ENCODE measurements at regions not wholly inside any gene's neighbourhood (a gene's known extent, or its start where the extent isn't known, plus 50 kb on each side); places are given as distances from the start of the nearest gene placed in this dataset.
"Not testable (repeated sequence)": the region's sequence is repeated elsewhere in the genome, so short reads cannot be mapped to it uniquely, and the experiment has no call there.

DNA sequence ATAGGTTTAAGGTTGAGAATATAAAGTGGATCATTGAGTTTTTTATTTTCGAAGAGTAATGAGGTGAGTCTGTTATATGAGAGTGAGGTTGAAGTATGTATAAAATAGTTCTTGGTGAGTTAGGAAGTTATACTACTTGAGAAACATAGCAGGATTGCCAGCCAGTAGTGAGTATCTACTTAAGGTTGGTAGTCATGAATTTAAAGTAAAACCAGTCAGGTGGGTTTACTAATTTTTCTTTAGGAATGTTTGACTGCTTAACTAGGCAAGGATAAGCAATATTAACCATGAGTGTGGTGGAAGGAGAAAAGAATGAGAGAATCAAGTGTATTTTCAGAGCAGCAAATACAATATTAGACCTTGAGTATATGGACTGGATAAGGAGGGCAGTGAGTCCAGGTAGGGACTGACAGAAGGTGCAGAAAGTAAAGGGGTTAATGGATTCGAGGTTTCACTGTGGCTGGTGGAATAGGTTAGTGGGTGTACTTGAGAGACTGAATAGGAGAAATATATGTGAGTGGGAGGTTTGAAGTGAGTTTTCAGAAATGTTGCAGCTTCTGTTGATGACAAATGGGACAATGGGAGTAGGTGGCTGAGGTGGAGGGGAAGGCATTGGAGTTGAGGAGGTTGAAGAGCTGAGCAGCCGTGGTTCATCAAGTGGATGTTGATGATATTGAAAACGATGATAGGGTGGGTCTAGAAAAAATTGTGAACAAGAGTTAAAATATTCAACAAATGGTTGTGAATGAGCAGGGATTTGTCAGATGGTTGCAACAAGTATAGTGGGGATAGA, 232.5 kb upstream of the ASCC3 start:
- DNase-seq (ENCODE audit: low spot score): no peak

DNA sequence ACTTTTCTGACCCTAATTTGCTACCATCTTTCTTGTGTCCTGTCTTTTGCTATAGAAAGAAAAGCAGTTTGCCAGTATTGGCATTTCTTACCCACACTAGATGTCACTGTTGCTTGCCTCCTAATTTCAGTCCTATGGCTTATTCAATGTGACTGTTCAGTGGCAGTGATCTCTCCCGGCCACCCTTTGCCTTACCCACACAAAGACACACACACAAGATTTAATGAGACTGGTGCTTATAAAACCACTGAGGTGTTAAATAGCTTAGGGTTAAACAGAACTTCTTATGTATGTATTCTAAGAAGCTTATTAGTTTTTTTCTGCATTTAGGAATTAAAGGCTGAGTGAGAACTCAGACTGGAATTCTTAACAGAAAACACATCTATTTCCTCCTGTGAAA, 233.6 kb upstream of the ASCC3 start:
- DNase-seq (ENCODE audit: low spot score): peak; percentile 91

DNA sequence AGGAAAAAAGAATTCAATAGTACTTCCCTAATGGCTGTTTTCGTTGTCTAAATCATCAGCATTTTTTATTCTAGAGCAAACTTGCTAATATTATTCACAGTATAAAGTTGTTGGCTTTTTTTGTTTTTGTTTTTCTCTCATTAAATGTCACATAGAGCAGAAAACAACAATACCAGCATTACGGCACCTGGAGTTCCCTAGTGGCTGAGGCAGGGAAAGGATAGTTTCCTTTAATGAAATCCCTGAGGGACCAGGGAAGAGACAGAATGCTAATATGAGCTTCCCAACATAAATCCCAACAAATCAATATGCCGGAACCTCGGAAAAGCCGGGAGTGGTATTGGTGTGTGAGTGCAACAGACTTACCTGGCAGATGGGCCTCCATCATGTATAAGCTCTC, 235.2 kb upstream of the ASCC3 start:
- DNase-seq (ENCODE audit: low spot score): no peak

DNA sequence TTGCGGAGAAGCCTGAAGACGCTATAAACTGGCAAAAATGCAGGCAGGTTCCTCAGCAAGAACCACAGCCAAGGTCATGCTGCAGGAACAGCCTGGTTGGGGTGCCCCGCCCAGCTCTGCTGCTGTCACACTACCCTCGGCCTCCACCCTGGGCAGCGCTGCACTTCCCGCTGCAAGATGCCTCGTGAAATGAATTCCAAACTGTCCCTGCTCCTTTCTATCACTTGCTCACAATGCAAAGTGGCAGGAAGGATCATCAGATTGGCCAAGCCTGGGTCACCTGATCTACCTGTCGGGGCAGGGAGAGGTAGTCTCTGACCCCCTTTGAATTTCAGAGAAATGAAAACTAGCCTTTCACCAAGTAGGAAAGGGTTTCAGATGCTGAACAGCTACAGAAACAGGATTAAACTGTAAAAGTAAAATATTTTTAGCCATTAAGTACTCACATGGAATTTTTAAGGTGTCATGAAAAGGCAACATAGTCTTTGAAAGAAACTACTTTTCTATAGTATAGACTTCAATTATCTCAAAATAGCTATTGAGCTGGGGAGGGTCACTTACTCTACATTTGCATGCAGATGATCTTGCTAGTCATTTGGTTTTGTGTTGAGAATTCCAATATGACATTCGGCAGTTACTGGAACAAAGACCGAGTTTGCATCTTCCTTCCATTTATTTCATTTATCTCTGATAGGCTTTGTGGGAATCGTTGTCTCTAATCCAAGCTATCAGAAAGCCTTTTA, 236.4 kb upstream of the ASCC3 start:
- DNase-seq (ENCODE audit: low spot score): peak; percentile 87

DNA sequence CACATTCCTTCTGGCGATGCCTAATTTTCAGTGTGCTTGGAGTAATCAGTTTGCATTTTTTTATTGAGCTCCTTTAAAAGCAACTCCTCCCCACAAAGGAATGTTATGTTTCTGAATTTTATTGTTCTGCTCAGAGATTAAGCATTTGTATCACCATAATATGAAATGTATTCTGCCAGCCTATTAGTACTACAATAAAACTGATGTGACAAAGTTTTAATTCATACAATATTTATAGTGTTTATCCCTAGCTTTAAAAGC, 236.9 kb upstream of the ASCC3 start:
- DNase-seq (ENCODE audit: low spot score): no peak

DNA sequence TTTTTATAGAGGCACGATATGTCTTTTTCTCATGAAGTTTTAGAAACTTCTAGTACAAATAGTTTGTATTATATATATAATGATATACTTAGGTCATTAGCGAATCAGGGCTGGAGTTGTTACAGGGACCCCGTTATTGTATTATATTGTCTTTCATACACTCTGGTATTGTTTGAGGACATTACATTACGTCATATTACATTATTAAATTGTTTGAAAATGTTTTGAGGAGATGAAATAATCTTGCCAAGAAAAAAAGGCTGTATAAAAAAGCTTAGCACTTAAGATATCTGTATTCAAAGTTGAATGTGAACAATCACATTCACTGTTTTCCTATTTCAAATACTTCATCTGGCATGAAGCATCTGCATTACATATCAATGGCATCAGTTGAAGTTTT, 239.6 kb upstream of the ASCC3 start:
- DNase-seq (ENCODE audit: low spot score): no peak

DNA sequence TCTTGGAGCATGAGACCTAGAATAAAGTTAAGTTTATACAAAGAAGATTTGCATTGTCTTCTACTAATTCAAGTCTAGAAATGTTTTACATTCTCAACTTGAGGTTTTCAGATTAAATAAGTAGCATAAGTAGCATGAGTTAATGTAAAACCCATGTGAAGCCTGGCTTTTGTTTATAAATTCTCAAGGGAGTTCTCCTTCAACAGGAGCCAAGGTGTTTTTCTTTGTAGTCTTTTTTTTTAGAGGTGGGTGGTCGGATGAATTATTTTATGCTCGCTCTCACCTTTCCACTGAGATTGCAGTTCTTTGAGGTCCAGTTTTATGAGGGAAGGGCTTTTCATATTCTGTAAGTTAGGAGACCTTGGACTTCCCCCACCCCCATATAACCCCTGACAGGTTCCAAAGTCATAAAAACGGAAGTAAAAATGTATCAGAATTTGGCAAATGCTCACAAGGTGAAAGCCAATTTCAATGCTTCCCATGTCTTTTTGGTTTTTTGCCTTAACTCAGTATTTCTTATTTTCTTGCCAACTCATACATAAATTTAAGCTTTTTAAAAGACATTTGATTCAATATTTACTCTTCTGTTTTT, 244.3 kb upstream of the ASCC3 start:
- DNase-seq (ENCODE audit: low spot score): no peak

DNA sequence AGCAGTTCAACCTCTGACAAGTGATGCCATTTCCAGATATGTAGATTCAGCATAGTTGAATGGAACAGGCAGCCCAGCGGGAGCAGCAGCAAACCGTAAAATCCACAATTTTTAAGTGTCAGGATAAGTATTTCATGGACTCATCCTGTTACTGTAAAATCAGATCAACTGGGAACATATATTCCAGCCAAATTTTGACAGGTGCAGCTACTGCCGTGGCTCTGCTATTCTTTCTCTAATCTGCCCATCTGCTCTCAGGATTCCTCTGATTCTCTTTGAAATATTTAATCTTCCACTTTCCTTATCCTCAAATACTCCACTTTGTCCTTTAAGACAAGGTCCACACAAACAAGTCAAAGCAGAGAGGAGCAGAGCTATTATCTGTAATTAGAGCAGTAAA, 245.4 kb upstream of the ASCC3 start:
- DNase-seq (ENCODE audit: low spot score): peak; percentile 94

DNA sequence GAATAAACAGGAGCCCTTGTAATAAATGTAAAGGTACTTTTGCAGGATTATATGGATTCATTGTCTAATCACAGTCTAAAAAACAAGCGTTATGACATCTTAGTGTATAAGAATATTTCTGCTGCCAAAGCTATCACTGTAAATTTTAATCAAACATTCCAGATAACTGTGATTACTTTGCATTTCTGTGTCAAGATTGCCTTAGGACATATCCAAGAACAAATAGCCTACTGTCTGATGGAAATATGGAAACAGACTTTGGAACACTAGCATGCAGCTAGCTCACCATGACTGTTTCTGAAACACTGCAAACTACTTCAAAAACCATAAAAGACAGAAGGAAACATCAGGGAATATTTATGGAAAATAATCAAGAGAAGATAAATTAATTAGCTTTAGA, 248.7 kb upstream of the ASCC3 start:
- no peak for DNase-seq (ENCODE audit: low spot score)

DNA sequence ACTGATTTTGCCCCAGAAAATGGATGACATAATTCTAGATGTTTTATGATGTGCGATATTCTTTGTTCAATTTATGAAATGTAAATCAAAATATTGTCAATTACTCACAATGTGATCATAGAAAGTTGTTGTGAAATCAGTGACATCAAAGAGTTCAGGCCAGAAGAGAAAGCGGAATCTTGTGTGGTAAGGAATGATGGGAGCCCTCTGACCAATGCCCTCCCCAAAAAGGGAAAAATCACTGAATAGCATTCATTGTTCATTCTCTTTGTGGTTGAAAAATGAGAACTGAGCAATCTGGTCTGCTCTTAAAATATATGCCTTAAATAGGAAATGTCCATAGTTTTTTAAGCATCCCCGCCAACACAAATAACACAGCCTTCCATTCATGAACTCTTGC, 247.1 kb upstream of the GRIK2 start:
- no peak for DNase-seq (ENCODE audit: low spot score)

DNA sequence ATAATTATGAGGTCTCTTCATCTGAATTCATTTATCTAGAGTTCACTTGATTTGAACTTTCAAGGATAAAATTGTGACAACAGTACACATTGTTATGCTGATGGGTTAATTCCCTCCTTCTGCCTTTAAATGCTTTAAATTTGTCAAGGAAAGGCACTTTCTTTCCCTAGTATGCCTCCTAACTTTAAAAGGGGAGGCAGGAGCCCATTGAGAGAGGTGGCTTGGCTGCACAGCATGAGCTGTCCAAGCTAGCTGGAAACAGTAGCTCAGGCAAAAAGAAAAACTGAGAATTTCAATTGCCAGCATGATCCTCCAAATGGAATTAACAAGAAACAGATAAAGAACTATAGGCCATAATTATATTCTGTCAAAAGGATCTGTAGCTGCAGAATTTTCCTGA, 243.3 kb upstream of the GRIK2 start:
- peak; percentile 44 for DNase-seq (ENCODE audit: low spot score)

DNA sequence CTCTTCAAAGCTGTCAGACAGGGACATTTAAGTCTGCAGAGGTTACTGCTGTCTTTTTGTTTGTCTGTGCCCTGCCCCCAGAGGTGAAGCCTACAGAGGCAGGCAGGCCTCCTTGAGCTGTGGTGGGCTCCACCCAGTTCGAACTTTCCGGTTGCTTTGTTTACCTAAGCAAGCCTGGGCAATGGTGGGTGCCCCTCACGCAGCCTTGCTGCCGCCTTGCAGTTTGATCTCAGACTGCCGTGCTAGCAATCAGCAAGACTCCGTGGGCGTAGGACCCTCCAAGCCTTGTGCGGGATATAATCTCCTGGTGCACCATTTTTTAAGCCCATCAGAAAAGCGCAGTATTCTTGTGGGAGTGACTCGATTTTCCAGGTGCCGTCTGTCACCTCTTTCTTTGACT, 235.9 kb upstream of the GRIK2 start:
- not testable (repeated sequence) for DNase-seq (ENCODE audit: low spot score)

DNA sequence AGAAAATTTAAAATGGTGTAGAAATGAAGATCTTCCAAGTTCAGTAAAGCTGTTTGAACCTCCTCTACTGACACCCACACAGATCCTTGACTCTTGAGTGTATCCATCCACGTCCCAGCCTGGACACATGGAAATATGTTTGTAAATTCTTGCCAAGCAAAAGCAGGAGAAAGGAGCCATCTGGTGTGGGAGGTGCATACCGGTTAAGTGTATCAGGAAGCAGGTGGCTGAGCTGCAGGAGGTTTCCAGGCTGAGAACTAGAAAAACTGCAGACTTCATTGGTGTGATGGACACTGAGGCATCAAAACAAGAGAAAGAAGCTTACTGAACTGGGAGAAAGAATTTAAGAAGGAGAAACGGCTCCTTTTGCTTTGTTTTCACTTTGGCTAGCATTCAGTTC, 229.9 kb upstream of the GRIK2 start:
- DNase-seq (ENCODE audit: low spot score): peak; percentile 98

DNA sequence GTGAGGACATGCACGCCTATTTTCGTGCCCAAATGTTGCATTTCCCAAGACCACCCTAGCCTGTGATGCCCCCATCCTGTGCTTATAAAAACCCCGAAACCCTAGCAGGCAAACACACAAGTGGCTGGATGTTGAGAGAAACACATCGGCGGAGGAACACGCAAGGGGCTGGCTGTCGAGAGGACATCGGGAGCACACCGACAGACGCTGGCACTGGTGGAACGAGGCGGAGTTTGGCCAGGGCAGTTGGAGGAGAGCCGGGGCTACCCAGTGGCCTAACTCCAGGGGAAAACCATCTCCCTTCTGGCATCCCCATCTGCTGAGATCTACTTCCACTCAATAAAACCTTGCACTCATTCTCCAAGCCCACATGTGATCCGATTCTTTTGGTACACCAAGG, 225.9 kb upstream of the GRIK2 start:
- no peak for DNase-seq (ENCODE audit: low spot score)

DNA sequence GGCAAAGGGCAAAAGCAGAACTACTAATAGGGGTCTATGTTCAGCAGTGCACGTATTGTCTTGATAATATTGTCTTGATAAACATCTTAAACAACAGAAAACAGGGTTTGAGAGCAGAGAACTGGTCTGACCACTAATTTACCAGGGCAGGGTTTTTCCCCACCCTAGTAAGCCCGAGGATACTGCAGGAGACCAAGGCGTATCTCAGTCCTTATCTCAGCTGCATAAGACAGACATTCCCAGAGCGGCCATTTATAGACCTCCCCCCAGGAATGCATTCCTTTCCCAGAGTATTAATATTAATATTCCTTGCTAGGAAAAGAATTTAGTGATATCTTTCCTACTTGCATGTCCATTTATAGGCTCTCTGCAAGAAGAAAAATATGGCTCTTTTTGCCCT, 222.5 kb upstream of the GRIK2 start:
- DNase-seq (ENCODE audit: low spot score): not testable (repeated sequence)

DNA sequence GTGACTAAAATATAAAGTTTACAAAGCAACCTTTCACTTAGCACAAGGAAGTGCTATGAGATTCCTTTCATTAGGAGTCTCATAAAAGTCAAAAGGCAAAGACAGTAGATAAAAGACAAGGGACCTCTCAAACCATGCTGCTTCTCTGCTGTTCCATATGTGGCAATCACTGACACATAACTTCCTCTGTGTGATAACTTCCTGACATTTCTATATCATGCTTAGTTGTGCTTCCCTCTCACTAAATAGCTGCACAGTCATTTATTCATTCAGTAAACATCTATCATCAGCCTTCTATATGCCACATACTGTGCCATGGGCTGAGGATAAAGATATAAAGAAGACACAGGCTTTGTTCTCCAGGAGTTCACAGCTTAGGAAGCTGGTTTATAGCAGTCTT, 214.8 kb upstream of the GRIK2 start:
- no peak for DNase-seq (ENCODE audit: low spot score)

DNA sequence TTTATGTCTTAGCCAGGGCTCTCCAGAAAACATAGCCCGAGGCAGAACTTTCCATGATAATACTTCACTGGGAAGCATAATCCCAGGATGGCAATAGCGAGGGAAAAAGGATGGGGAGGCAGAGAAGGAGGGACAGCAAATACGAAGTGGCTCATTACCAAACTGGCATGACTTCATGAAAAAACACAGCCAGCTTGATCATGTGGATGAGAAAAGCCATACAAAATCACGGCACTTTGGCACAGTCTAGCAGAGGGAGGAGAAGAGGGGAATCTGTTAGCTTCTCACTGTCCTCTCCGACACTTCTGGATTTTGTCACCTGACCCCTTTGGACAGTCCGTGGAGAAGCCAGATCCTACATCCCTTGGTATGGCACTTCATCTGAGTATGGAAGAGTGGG, 212.5 kb upstream of the GRIK2 start:
- peak; percentile 68 for DNase-seq (ENCODE audit: low spot score)

DNA sequence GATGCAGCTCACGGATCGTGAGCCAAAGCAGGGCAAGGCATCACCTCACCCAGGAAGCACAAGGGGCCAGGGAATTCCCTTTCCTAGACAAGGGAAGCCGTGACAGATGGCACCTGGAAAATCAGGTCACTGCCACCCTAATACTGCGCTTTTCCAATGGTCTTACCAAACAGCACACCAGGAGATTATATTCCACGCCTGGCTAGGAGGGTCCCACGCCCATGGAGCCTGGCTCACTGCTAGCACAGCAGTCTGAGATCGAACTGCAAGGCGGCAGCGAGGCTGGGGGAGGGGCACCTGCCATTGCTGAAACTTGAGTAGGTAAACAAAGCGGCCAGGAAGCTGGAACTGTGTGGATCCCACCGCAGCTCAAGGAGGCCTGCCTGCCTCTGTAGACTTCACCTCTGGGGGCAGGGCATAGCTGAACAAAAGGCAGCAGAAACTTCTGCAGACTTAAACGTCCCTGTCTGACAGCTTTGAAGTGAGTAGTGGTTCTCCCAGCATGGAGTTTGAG, 205.2 kb upstream of the GRIK2 start:
- not testable (repeated sequence) for DNase-seq (ENCODE audit: low spot score)

DNA sequence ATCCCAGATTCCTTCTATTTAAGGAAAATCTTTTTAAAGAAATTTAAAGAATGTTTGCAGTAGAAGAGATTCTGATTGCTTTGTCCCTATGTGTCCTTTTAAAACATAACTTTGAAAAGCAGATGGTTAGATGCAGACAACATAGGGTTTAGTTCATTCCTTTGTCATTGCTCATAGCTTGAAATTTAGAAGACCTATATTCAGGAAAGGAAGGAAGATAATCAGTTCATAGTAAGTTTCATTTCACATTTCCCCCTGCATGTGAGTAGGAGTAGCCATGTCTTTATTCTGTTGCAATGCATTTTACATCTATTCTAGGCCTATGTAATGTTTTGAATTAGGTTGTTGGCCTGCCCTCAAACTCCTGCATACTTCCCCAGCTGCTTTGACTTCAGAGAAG, 197.9 kb upstream of the GRIK2 start:
- no peak for DNase-seq (ENCODE audit: low spot score)

DNA sequence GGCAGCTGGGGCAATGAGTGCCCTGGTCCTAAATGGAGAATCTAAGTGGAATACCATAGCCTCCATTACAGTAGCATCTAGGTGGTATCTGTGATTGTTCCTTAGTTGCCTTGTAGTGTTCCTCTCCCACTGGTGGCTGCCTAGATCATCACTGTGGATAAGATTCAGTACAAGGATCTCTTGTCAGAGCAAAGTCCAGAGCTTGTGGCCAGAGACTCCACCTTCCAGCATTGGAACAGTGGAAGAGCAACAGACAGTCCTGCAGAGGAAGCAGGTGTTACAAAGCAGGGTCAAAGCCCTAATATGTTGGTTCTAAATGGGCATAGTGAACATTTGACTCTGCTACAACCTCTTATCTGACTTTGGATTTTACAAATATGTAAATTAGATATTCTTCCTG, 194.1 kb upstream of the GRIK2 start:
- DNase-seq (ENCODE audit: low spot score): no peak

DNA sequence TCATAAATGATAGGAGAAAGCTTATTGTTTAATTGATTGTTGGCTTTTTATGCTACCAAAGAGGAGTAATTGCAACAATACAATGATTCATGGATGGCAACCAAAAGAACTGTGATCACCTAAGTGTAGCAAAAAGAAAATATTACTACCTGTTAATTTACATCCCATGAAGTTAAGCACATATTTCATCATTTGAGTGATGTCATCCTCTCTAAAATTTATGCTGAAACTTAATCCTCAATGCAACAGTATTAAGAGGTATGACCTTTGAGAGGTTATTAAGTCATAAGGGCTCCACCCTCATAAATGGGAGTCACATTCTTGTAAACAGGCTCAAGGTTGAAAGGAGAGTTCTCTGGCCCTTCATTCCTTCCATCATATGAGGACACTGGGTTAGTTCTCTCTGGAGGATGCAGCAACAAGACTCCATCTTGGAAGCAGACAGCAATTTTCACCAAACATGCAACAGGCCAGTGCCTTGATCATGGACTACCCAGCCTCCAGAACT, 190.6 kb upstream of the GRIK2 start:
- no peak for DNase-seq (ENCODE audit: low spot score)

DNA sequence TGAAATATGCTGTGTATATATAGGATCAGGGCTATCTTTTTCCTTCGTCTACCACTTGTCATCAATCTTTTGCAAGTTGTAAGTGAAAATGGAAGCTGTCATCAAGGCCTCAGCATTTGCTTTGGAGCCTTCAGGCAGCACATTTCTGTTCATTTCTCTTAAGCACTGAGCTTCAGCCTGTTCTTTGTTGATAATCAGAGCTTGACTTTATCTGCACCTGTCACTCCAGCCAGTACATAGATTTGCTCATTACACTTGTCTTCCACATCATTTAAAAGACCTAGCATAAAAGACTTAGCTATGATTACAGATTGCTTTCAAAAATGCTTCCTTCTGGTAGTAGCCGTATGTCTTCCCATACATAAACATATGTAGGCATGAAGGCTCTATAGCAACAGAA, 189.8 kb upstream of the GRIK2 start:
- no peak for DNase-seq (ENCODE audit: low spot score)

DNA sequence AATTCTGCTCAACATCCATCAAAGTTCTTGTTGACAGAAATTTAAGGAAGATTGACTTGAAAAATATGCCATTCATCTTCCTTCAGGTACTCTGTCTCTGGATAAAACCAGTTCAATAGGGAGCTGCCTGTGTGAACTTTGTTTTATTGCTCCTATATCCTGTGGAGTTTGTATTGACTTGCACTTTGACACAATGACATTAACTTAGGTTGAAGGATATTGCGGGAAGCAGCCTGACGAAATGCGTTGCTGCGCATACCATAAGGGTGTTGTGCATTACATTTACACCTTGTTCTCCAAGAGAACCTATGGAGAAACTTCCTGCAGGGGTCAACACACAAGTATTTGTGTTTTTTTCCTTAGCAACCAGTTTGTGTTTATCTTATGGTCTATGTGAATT, 185.4 kb upstream of the GRIK2 start:
- no peak for DNase-seq (ENCODE audit: low spot score)

Data from cerebellar cortex (tissue), 1 donor.